ENCODE measurements at regions not wholly inside any gene's neighbourhood (a gene's known extent, or its start where the extent isn't known, plus 50 kb on each side); places are given as distances from the start of the nearest gene placed in this dataset.

GRCh38 chr5:114185274-114185673 lies 176.6 kb upstream of the KCNN2 start:
- Histone ChIP-seq H3F3A (ENCODE audit: control insufficient read depth, insufficient read depth) (no peaks in the 10 kb centered on the region), H4K20me1 (ENCODE audit: control insufficient read depth, insufficient read depth, low read depth, low read length) (no peaks in the 10 kb centered on the region), H3K4me1 (ENCODE audit: control insufficient read depth, low read length) (no peaks in the 10 kb centered on the region), H3K36me3 (ENCODE audit: control insufficient read depth, low read length) (no peaks in the 10 kb centered on the region), H3K9me3 (ENCODE audit: control insufficient read depth, insufficient read depth, low read length) (no peaks in the 10 kb centered on the region), H3K4me2 (ENCODE audit: low read length) (no peak overlapping the region), H3K9me2 (replicated peaks; ENCODE audit: control insufficient read depth, low read length) (no peaks in the 10 kb centered on the region), H3K27ac (ENCODE audit: low read depth, low read length) (no peak overlapping the region), H3K4me3 (ENCODE audit: low read length) (no peak overlapping the region), H3K27me3 (ENCODE audit: control insufficient read depth, low read length) (no peaks in the 10 kb centered on the region), H3K79me2 (ENCODE audit: control insufficient read depth, low read length) (no peaks in the 10 kb centered on the region)
- no peak for TF ChIP-seq EZH2phosphoT487 (IDR thresholded peaks at IDR 0.05; ENCODE audit: borderline replicate concordance, low read length)
- TF ChIP-seq CTCF (IDR thresholded peaks at IDR 0.05; ENCODE audit: low read depth, low read length, poor library complexity, severe bottlenecking) = no peak

GRCh38 chr5:114191441-114191840 lies 170.4 kb upstream of the KCNN2 start:
- Histone ChIP-seq H3K9me3 (ENCODE audit: control insufficient read depth, insufficient read depth, low read length) (no peaks in the 10 kb centered on the region), H3F3A (ENCODE audit: control insufficient read depth, insufficient read depth) (no peaks in the 10 kb centered on the region), H3K4me2 (ENCODE audit: low read length) (no peak overlapping the region), H4K20me1 (ENCODE audit: control insufficient read depth, insufficient read depth, low read depth, low read length) (no peaks in the 10 kb centered on the region), H3K27me3 (ENCODE audit: control insufficient read depth, low read length) (no peaks in the 10 kb centered on the region), H3K4me3 (ENCODE audit: low read length) (no peak overlapping the region), H3K4me1 (ENCODE audit: control insufficient read depth, low read length) (no peaks in the 10 kb centered on the region), H3K79me2 (ENCODE audit: control insufficient read depth, low read length) (no peaks in the 10 kb centered on the region), H3K27ac (ENCODE audit: low read depth, low read length) (no peak overlapping the region), H3K36me3 (ENCODE audit: control insufficient read depth, low read length) (no peaks in the 10 kb centered on the region), H3K9me2 (replicated peaks; ENCODE audit: control insufficient read depth, low read length) (no peaks in the 10 kb centered on the region)
- TF ChIP-seq EZH2phosphoT487 (IDR thresholded peaks at IDR 0.05; ENCODE audit: borderline replicate concordance, low read length) (no peak), CTCF (IDR thresholded peaks at IDR 0.05; ENCODE audit: low read depth, low read length, poor library complexity, severe bottlenecking) (no peak)

- TF ChIP-seq EZH2phosphoT487 (IDR thresholded peaks at IDR 0.05; ENCODE audit: borderline replicate concordance, low read length) (no peak), CTCF (IDR thresholded peaks at IDR 0.05; ENCODE audit: low read depth, low read length, poor library complexity, severe bottlenecking) (no peak)
- Histone ChIP-seq H4K20me1 (ENCODE audit: control insufficient read depth, insufficient read depth, low read depth, low read length) (no peaks in the 10 kb centered on the region), H3K4me3 (ENCODE audit: low read length) (no peak overlapping the region), H3K4me2 (ENCODE audit: low read length) (no peak overlapping the region), H3K27ac (ENCODE audit: low read depth, low read length) (no peak overlapping the region), H3K9me3 (ENCODE audit: control insufficient read depth, insufficient read depth, low read length) (no peaks in the 10 kb centered on the region), H3K9me2 (replicated peaks; ENCODE audit: control insufficient read depth, low read length) (no peaks in the 10 kb centered on the region), H3F3A (ENCODE audit: control insufficient read depth, insufficient read depth) (no peaks in the 10 kb centered on the region), H3K4me1 (ENCODE audit: control insufficient read depth, low read length) (no peaks in the 10 kb centered on the region), H3K27me3 (ENCODE audit: control insufficient read depth, low read length) (no peaks in the 10 kb centered on the region), H3K79me2 (ENCODE audit: control insufficient read depth, low read length) (no peaks in the 10 kb centered on the region), H3K36me3 (ENCODE audit: control insufficient read depth, low read length) (no peaks in the 10 kb centered on the region)
Observed at GRCh38 chr5:114192108-114192507, 169.8 kb upstream of the KCNN2 start.

DNA sequence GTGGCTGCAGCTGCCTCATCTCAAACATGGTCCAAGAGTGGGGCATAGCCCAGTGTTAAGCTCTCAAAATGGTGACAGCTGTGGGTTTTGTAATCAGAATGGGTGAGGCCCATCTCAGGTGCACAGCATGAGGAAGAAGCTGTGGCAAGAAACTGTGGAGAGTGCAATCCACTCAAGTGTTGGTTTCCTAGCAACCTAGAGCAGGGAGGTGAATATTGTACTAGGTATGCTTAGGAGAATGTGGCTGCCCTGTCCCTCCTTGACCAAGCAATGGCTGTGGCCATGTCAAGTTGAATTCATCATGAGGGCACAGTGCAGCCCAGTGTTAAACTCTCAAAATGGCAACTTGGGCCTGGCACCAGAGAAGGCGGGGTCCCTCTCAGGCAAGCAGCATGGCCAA lies 160.5 kb upstream of the KCNN2 start:
- TF ChIP-seq CTCF (IDR thresholded peaks at IDR 0.05; ENCODE audit: low read depth, low read length, poor library complexity, severe bottlenecking) (no peak), EZH2phosphoT487 (IDR thresholded peaks at IDR 0.05; ENCODE audit: borderline replicate concordance, low read length) (no peak)
- Histone ChIP-seq H3K9me3 (ENCODE audit: control insufficient read depth, insufficient read depth, low read length) (no peaks in the 10 kb centered on the region), H3K36me3 (ENCODE audit: control insufficient read depth, low read length) (no peaks in the 10 kb centered on the region), H3K9me2 (replicated peaks; ENCODE audit: control insufficient read depth, low read length) (no peaks in the 10 kb centered on the region), H3K79me2 (ENCODE audit: control insufficient read depth, low read length) (no peaks in the 10 kb centered on the region), H3K27ac (ENCODE audit: low read depth, low read length) (no peak overlapping the region), H3K4me2 (ENCODE audit: low read length) (no peak overlapping the region), H4K20me1 (ENCODE audit: control insufficient read depth, insufficient read depth, low read depth, low read length) (no peaks in the 10 kb centered on the region), H3K27me3 (ENCODE audit: control insufficient read depth, low read length) (no peaks in the 10 kb centered on the region), H3K4me3 (ENCODE audit: low read length) (no peak overlapping the region), H3K4me1 (ENCODE audit: control insufficient read depth, low read length) (no peaks in the 10 kb centered on the region), H3F3A (ENCODE audit: control insufficient read depth, insufficient read depth) (no peaks in the 10 kb centered on the region)
